ENCODE measurements at regions not wholly inside any gene's neighbourhood (a gene's known extent, or its start where the extent isn't known, plus 50 kb on each side); places are given as distances from the start of the nearest gene placed in this dataset.
"Not testable (repeated sequence)": the region's sequence is repeated elsewhere in the genome, so short reads cannot be mapped to it uniquely, and the experiment has no call there.

DNA sequence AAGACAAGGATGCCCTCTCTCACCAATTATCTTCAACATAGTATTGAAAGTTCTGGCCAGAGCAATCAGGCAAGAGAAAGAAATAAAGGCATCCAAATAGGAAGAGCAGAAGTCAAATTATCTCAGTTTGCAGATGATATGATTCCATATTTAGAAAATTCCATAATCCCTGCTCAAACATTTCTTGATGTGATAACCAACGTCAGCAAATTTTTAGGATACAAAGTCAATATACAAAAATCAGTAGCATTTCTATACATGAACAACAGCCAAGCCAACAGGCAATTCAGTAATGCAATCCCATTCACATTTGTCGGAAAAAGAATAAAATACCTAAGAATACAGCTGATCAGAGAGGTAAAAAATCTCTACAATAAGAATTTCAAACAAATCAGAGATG, 969.7 kb upstream of the USP15 start:
- ATAC-seq (no peak), DNase-seq (no peak)

DNA sequence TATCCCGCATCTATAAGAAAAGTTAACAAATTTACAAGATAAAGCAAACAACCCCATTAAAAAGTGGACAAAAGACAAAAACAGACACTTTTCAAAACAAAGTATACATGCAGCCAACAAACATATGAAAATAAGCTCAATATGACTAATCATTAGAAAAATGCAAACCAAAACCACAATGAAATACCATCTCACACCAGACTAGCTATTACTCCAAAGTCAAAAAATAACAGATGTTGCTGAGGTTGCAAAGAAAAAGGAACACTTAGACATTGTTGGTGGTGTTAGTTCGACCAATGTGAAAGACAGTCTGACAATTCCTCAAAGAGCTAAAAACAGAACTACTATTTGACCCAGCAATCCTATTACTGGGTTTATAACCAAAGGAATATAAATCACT, 968.6 kb upstream of the USP15 start:
- no peak for DNase-seq
- no peak for ATAC-seq

DNA sequence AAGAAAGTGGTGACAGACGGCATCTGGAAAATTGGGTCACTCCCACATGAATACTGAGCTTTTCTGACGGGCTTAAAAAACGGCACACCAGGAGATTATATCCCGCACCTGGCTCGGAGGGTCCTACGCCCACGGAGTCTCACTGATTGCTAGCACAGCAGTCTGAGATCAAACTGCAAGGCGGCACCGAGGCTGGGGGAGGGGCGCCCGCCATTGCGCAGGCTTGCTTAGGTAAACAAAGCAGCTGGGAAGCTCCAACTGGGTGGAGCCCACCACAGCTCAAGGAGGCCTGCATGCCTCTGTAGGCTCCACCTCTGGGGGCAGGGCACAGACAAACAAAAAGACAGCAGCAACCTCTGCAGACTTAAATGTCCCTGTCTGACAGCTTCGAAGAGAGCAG, 966.2 kb upstream of the USP15 start:
- DNase-seq, ATAC-seq: not testable (repeated sequence)

DNA sequence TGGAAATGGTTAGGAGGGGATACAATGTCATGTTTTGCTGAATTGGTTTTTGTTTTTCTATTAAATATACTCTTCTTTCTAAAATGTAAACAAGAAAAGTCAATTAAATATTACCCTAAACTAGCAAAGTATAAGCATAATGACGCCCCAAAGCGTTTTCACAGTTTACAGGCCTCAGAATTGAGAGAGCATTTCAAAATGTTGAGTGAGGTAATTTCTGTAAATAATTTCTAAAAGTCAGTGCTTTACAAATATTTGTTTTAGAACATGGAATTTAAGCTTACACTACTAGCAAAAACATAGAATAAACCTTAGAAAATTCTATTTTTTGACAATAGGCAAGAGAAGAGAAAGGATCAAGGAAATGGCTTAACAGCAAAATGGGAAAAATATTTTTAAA, 958.4 kb upstream of the USP15 start:
- ATAC-seq (no peak), DNase-seq (no peak)

DNA sequence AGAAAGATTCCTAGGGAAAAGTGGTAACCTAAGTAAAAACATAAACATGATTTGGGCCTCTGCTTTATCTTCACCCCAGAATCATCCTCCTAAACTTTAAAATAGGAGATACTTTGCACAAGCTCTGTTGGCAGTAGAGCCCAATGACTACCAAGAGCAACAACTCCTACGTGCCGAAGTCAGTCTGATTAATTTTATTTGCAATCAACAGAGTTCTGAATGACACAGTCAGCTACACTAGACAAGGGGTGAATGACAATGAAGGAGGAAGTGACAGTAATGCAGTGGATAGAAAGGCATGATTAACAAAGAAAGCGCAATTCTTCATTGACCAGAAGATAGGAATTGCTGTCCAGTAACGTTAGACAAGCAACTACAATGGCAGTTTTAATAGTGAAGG, 957.9 kb upstream of the USP15 start:
- DNase-seq: no peak
- no peak for ATAC-seq

DNA sequence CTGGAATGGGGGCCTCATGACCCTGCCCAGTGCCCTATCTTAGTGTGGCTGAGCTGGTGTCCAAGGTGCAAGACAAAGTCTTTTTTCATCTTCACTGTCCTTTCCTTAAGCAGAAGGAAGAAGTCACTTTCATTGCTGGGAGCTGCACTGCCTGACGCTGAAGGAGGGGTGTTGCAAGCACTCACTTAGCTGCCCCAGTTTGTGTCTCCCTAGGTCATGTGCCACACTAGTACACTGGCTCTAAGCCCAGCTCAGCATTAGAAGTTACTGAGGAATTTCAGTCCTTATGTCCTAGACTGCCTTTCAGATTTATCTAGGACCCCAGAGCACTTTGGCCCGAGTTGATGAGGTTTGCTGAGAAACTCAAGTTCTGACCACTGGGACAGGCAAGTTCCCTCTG, 952.0 kb upstream of the USP15 start:
- DNase-seq (no peak), ATAC-seq (no peak)

DNA sequence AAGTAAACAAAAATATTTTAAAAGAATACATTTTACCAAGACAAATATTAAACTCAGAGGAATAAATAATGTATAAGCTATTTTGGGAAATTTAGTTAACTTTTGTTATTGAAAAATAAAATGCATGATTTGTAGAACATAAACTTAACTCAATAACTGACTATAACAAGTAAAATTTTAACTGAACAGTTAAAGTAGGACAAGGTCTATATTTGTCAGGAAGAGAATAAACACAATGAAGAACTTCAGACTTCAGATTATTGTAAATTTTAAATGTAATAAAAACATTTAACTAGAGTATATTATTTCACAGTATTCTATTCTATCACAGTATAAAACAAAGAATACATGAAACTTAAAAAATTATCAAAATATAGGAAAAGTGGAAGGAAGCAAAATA, 948.8 kb upstream of the USP15 start:
- ATAC-seq: no peak
- no peak for DNase-seq

DNA sequence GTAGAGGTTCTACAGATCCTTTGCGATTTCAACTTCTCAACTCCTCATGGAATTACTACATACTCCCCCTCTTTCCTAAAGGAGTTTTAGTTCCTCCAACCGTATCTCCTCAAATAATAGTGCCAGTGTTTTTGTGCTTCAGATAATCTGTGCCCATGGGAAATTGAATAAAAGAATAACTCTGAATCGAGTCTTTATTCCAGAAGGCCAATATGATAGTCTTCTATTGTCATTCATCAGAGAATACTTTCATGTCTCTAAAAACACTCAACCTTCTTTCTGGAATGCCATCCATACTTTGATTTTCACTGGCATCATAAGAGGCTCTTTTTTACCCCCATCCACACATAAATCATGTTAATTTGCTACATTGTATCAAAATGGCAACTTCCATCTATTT, 911.3 kb upstream of the USP15 start:
- no peak for ATAC-seq

DNA sequence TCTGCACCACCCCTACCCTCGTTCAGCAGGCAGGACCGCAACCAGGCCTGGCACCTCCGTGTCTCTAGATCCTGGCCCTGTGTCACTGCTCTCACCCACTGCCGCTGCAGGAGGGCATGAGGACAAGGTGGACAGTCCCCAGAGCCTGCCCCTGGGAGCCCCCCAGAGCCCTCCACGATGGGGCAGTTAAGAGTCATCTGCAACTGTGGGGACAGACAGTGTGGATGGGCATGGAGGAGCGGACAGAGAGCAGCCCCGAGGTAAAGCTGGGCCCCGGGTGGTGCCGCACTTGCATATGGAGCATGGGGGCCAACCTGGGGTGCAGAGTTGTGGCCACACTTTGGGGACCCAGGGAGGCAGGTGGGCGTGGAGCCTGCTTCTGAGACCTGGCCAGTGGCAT, 905.1 kb upstream of the USP15 start:
- no peak for DNase-seq
- ATAC-seq: no peak

More for the DNA sequence above, 911.3 kb upstream of the USP15 start:
- DNase-seq: no peak

DNA sequence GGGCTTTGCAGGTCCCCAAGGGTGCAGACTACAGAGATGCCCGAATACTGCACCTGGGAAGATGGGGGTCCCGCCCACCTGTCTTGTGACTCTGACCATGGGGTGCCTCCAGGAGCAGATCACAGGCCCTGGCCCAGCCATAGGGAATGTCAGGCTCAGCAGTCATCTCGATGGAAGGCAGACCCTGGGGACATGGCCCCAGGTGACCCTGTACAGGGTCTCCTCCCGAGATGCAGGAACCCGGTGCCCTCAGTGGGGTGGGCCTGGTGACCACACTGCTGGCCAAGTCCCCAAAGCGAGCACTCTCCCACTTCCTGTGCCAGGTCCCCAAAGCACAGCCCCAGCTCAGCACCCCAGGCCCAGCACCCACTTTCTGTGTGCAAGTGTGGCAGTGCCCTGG, 903.7 kb upstream of the USP15 start:
- DNase-seq: no peak
- no peak for ATAC-seq

DNA sequence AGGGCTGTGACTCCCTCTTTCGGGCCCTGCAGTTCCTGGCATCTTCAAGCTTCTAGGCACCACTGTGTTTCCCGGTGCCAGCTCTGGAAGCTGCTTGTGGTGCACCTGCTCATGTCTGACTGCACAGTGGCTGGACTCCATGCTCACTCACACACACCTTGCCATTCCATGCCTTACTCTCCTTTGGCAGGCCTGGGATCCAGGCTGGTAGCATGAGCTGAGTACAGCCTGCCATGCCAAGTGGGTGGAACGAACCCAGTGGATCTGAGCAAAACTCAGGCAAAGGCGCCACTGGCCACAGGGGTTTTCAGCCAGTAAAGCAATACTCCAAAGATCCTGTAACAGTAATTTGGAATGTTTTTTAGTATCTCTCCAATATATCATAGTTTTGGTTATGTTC, 902.7 kb upstream of the USP15 start:
- no peak for DNase-seq
- ATAC-seq: no peak

DNA sequence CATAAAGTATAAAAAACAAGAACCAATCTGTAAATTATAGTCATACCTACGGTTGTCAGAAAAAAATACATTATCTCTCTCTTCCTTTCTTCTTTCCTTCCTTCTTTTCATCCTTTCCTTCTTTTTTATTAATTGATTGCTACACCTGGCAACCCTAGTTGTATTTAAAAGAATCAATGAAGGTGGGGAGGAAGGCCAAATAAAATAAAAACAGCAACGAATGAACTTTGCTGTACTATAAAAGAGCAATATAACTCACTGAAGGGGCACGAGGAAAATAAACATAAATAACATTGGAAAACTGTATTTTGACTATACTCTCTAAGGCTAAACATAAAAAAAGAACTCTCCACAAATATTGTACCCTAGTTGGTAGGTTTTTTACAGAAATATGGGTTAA, 898.2 kb upstream of the USP15 start:
- DNase-seq (no peak), ATAC-seq (no peak)

DNA sequence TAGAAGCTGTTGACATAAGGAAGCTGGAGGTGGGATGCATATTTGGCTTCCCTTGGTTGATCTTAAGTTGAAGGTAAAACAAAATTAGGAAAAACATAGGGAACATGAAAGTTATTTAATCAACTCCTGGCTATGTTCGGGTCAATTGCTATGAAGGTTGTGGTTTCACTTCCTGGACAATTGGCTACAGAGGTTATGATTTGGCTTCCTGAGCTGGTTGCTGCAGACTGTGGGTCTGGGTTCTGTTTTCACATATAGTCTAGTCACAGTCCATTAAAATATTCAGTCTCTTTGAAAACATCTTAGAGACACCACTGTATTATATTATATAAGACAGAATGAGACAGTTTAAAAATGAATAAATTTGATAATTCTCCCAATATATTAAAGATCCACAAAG, 895.2 kb upstream of the USP15 start:
- ATAC-seq: no peak
- DNase-seq: no peak

DNA sequence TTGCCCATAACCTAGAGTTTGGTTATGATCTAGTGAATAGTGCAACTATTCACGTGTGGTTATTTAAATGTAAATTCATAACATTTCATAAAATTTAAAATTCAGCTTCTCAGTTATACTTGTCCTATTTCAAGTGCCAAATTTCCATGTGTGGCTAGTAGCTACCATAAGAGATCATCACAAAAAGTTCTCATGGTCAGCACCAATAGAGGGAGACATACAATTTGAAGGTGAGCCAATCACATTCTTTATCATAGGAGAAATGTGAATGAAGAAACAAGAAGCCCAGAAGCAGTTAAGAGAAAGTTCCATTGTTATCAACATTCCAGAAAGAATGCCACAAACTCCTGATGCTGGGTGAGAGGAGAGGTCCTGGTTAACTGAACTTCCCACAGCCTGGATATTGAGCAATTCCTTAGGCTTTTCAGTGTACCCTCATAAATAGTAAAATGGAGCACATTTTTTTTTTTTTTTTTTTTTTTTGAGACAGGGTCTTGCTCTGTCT, 892.9 kb upstream of the USP15 start:
- no peak for ATAC-seq
- DNase-seq: no peak

DNA sequence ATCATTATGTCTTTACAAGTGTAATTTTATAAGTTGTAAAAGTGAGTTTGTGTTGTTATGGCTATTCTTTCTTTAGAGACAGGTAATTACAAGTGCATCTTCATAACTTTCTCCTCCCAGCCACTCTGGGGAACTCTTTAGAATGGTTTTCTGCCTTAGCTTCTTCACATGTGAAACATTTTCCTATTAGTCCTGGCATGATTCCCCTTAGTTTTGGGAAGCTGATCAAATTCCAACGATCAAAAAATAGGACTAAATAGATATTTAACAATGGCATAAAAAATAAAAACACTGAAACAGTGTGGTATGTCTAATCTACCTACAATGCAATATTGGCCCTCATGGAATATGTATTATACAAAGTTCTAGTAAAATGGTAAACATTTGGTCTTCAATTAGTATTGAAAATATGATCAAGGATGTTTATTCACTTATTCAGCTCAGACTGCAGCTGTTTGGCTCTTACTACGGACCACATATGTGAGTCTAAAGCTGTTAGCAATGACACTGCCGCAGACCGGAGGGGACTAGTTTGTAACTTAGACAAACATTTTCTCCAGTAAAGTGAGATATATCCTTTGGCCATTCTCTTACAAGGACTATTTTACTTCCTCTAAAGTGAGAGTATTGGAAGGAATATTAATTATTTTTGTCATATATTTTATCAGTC, 890.8 kb upstream of the USP15 start:
- DNase-seq: no peak
- ATAC-seq: no peak

DNA sequence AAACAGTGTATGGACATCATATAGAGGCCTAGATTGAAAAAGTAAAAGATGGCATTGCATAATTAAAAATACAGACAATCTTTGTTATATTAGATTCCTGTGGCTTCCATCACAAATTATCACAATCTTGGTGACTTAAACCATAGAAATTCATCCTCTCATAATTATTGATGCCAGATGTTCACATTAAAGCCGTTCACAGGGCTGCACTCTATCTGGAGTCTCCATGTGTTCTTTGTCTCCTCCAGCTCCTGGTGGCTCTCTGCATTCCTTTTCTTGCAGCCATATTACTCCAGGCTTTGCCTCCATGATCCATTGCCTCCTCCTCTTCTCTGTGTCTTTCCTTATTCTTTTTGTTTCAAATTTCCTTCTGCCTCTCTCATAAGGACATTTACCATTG, 875.7 kb upstream of the USP15 start:
- ATAC-seq (no peak), DNase-seq (no peak)

DNA sequence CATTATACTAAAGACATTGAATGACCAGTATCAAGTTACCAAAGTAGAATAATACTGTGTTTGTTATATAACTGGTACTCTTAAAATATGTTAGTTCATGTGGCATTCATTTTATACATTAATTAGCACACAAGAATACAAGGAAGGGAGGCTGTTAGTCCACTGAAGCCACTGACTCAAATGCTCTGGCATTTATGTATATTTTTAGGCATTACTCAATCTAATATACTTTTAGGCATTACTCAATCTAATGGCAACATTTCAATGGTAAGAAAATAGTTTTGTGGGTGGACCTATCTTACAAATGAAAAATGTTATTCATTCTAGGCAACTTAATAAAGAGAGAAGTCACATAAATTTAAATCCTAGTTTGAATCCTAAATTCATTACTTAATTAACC, 874.4 kb upstream of the USP15 start:
- ATAC-seq (no peak), DNase-seq (no peak)

DNA sequence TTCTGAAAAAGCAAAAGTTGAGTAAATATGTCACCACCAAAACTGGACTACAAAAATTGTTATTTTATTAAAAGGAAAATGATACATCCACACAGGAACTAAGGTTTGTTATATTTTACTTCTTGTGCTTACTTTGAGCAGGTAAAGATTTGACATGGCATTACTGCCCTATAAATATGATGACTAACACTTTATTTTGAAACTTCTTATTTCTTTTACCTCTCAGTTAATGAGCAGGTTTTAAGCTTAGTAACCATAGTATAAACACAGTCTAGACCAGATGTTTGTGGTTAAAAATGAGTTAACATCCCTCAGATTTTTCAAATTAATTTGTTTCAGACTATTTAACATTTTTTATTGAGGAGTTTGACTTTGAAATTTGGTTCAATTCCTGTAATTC, 862.5 kb upstream of the USP15 start:
- no peak for ATAC-seq
- DNase-seq: no peak

DNA sequence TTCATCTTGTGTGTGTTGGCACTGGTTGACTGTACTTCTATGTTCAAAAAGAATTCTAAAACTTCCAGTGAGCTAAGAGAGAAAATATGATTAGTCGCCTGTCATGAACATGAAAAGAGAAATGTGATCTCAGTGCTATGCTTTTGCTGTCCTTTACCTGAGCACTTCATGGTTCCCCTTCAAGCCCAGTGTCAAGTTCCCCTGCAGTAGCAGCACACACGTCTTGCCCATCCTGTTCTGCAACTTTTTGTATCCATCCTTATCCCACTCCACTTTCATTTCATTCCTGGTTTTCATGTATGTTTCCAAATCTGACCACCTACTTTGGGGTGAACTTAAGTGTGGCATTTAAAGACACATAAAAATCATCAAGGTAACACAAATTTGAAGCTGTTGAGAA, 848.0 kb upstream of the USP15 start:
- no peak for DNase-seq
- ATAC-seq: no peak

DNA sequence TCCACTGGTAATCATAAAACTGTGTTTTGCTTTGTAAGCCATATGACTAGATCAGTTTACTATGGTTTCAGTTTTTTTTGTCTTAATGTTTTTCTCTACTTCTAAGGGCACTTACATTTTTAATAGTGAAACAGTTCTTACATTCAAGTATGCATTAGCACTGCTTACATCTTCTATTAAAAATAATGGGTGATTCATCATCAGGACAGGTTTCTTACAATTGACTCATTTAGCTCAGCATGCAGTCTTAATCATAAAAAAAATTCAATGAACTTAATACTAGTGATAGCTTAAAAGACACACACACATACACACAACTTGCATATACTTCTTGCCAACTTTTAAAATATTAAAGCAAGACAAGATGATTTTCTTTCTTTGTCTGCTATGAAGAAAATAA, 845.7 kb upstream of the USP15 start:
- ATAC-seq (no peak), DNase-seq (no peak)

DNA sequence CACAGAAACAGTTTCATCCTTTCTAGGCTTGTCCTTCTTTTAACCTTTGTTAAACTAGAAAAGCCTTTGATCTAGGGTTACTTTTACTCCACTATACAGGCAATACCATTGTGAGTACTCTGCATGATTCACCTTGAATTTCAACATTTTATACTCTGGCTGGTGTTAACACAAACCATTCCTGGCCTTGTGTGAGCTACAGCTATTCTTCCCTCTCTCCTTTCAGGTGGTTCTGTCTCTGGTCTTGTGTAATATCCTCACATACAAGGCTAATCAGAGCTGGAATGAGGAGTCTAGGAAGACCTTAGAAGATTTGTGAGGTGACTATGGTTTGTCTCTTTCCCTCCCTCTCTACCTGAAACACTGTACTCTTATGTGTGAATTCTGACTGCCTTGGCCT, 837.4 kb upstream of the USP15 start:
- DNase-seq (no peak), ATAC-seq (no peak)

DNA sequence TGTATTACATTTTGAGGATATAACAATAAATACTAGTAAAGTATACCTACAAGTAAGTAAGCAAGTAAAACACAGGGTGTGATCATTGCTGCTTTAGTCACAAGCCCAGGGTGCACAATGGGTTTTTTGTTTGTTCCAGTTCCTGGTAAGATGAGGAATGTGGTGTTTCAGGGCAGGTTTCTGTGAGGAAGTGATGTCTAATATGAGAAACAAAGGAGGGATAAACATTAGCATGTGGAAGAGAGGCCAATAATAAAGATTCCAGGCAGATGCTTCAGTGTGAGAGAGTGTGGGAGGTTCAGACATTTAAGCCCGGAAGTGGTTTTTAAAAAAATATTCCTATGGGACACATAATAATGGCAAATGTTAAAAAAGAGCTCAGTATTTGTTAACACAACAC, 808.1 kb upstream of the USP15 start:
- DNase-seq (no peak), ATAC-seq (no peak)

DNA sequence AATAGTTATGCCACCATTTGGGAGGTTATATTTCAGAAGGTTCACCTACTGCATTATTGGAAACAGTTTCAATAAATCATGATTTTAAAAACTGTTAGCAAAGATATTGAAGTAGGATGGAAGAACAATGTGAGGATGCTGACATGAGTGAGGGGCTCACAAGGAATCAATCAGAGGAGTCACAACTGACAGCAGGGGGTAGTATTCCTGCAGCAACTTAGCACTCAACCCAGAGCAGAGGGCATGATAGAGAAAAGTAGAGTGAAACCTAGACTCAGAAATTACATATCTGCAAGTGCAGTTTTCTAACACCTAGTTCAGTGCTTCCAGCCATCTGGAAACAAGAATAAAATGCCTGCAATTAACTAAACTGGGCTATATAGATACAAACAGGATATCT, 772.5 kb upstream of the USP15 start:
- no peak for ATAC-seq

DNA sequence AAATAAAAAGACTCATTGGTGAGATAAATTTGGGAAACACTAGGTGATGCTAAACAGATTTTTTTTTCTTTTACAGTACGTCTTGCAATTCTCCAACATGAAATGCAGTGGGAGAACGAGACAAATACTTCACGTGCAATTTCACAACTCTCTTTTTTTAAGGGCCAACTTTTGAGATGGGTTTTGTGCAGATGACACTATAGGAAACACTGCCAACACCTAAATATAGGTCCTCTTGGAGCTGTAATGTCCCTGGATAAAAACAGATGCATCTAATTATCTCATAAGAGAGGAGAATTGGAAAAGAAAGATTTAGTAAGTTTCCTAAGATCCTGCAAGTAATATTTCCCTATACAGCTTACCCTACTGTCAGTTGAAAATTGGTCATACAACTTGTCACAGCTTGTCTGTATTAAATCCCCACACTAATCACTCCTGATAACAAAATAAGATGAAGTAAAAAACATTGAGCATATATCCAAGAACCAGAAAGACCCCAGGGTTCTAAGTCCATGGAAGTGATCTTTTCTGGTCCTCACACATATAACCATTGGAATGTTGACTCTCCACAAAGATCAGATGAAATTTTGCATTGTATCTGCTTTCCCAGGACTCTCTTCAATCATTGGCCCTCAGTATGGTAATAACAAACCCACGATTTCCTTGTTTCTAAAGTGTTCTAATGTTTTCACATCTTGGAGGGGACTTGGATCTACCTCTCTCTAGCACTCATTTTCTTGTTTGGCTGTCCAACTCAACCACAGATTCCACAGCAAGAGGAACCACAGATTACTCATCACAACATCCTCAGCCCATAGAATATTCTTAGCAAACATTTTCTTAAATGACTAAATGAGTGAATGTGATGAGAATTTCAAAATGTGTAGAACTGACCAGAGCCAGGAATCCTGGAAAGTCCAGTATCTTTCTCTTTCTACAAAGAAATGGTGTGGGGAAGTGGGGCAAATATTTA, 769.4 kb upstream of the USP15 start:
- no peak for DNase-seq
- ATAC-seq: no peak

More for the DNA sequence above, 772.5 kb upstream of the USP15 start:
- no peak for DNase-seq

Data from stimulated activated naive CD8-positive, alpha-beta T cell treated with anti-CD3 and anti-CD28 coated beads, Interleukin-15, Interleukin-2, amounts not matched to agents 100 U/mL and 50 U/mL, for 24 hours (primary cell).